CD4-positive, alpha-beta T cell (primary cell): ENCODE measurements at regions not wholly inside any gene's neighbourhood (a gene's known extent, or its start where the extent isn't known, plus 50 kb on each side); places are given as distances from the start of the nearest gene placed in this dataset.
A peak's percentile ranks its signal among the peaks of the same experiment; 100 is the strongest.

Experiments
- ATAC-seq: fragments of 200-7000 bp; cut with Tn5 transposase; one replicate; pipeline ENCODE4 v1.10.0; 2022; ENCODE audit warnings: mild to moderate bottlenecking; ENCODE audit not compliant: poor library complexity
- CTCF ChIA-PET: fragments of 350-600 bp; sonication (Branson Sonifier 250); formaldehyde crosslinking; loops from one replicate; lab custom pipeline; 2021; ENCODE audit warnings: antibody characterized with exemption, inconsistent platforms; lab: Charles Lee
- POLR2A ChIA-PET: fragments of 350-600 bp; sonication (Branson Sonifier 250); formaldehyde crosslinking; loops from one replicate; lab custom pipeline; 2021; ENCODE audit warnings: antibody characterized with exemption, inconsistent platforms; lab: Charles Lee
- DNase-seq, 14 experiments: peaks; one replicate each; pipeline ENCODE4 v3.0.0-alpha.2; 2013 to 2020; ENCODE audit warnings: mixed read lengths in 2 of 14
- H3K27ac ChIP-seq, 2 donors: one replicate each; pipeline versions ENCODE4 v1.5.1 to v1.7.0; 2013; ENCODE audit warnings: low read length in 2 of 2, low read depth in 1 of 2, mild to moderate bottlenecking in 1 of 2
- H3K27me3 ChIP-seq, 2 experiments: 1 replicate in 1 of 2; 2 replicates in 1 of 2; pipeline versions ENCODE4 v1.6.1 to v1.7.0; 2013; ENCODE audit warnings: low read length in 2 of 2, control low read depth in 1 of 2, mild to moderate bottlenecking in 1 of 2, moderate library complexity in 1 of 2; ENCODE audit not compliant: insufficient read depth in 2 of 2, control insufficient read depth in 1 of 2
- H3K36me3 ChIP-seq: one replicate; pipeline ENCODE4 v1.6.1; 2013; ENCODE audit warnings: low read length, control low read depth; ENCODE audit not compliant: insufficient read depth
- H3K4me1 ChIP-seq: one replicate; pipeline ENCODE4 v1.6.1; 2013; ENCODE audit warnings: low read length, control low read depth; ENCODE audit not compliant: insufficient read depth
- H3K4me3 ChIP-seq: one replicate; pipeline ENCODE4 v1.5.1; 2013; ENCODE audit warnings: mild to moderate bottlenecking, low read length, moderate library complexity
- H3K9me3 ChIP-seq, 2 experiments: 1 replicate in 1 of 2; 2 replicates in 1 of 2; pipeline versions ENCODE4 v1.6.1 to v1.7.0; 2013; ENCODE audit warnings: low read length in 2 of 2, mild to moderate bottlenecking in 2 of 2, control low read depth in 1 of 2, moderate library complexity in 1 of 2; ENCODE audit not compliant: control insufficient read depth in 1 of 2, insufficient read depth in 1 of 2
- H3K27ac Mint-ChIP-seq: one replicate; pipeline ENCODE4 v1.8.0; 2020; ENCODE audit warnings: mixed read lengths
- H3K27me3 Mint-ChIP-seq: one replicate; pipeline ENCODE4 v1.8.0; 2021; ENCODE audit warnings: mixed read lengths
- H3K36me3 Mint-ChIP-seq: one replicate; pipeline ENCODE4 v1.8.0; 2021; ENCODE audit warnings: low read depth, mixed read lengths
- H3K4me1 Mint-ChIP-seq: one replicate; pipeline ENCODE4 v1.8.0; 2021; ENCODE audit warnings: low read depth, mixed read lengths
- H3K4me3 Mint-ChIP-seq: one replicate; pipeline ENCODE4 v1.8.0; 2020; ENCODE audit warnings: mild to moderate bottlenecking, mixed read lengths
- H3K9me3 Mint-ChIP-seq: one replicate; pipeline ENCODE4 v1.8.0; 2020; ENCODE audit warnings: mixed read lengths
- intact Hi-C, 2 experiments: fragments of 100-400 bp; cut with DNase I in 1 of 2; cut with micrococcal nuclease in 1 of 2; formaldehyde crosslinking; loops; one replicate each; pipeline versions ENCODE4 v1.15.1 to v1.9.0; 2023 to 2025; cut with DNase I, micrococcal nuclease
- TF ChIP-seq, protein P1 (sequence below): fragments of 200-600 bp; IDR thresholded peaks from one replicate; pipeline ENCODE4 v1.8.0; 2022; ENCODE audit warnings: antibody characterized with exemption, mild to moderate bottlenecking

DNA sequence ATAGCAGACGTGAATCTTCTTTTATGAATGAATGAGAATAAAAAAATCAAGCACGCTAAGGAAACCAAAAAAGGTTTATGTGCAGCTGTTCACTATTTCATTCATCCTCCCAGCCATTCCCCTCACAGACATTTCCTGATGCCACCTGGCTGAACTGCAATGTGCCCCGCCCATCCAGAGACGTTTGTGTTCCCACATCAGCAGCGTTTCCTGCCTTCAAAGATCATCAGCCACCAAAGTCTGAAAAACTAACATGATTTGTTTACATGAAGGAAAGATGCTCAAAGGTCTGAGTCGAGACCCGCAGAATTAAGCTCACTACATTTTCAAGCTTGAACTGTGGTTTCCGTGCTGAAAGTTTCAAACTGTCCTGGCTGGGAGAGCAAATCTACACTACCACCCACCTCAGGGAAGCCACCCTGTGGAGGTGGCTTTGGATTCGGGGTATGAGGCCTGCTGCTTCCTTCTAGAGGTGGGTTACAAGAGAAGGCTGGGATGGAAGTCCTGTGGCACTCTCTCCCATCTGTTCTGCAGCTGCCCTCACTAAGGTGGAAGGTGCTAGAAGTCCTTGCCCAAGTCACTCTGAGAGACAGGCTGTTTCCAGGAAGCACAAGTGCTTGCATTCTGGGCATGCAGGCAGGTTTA lies 201.3 kb upstream of the OSR1 start:
- ChIA-PET CTCF (no interaction called here), POLR2A (no interaction called here)
- intact Hi-C loops, result no loop called here
- Histone ChIP-seq H3K36me3 (no peaks in the 10 kb centered on the region), H3K9me3 (no peaks in the 10 kb centered on the region), H3K4me1 (no peaks in the 10 kb centered on the region), H3K27me3 (peaks cover 0 to 5% of the 10 kb centered on the region in 2 experiments), H3K4me3 (no peak overlapping the region), H3K27ac (no peak overlapping the region)
- TF ChIP-seq, protein P1, sequence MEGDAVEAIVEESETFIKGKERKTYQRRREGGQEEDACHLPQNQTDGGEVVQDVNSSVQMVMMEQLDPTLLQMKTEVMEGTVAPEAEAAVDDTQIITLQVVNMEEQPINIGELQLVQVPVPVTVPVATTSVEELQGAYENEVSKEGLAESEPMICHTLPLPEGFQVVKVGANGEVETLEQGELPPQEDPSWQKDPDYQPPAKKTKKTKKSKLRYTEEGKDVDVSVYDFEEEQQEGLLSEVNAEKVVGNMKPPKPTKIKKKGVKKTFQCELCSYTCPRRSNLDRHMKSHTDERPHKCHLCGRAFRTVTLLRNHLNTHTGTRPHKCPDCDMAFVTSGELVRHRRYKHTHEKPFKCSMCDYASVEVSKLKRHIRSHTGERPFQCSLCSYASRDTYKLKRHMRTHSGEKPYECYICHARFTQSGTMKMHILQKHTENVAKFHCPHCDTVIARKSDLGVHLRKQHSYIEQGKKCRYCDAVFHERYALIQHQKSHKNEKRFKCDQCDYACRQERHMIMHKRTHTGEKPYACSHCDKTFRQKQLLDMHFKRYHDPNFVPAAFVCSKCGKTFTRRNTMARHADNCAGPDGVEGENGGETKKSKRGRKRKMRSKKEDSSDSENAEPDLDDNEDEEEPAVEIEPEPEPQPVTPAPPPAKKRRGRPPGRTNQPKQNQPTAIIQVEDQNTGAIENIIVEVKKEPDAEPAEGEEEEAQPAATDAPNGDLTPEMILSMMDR, result no peak
- Mint-ChIP-seq H3K4me3 (no peak overlapping the region), H3K36me3 (no peaks in the 10 kb centered on the region), H3K9me3 (no peaks in the 10 kb centered on the region), H3K4me1 (peaks cover 15% of the 10 kb centered on the region), H3K27me3 (peaks cover 38% of the 10 kb centered on the region), H3K27ac (no peak overlapping the region)
- ATAC-seq (peak; percentile 57), DNase-seq (peak in 6 of 14 experiments; percentile 3 to 34 (median 9))

DNA sequence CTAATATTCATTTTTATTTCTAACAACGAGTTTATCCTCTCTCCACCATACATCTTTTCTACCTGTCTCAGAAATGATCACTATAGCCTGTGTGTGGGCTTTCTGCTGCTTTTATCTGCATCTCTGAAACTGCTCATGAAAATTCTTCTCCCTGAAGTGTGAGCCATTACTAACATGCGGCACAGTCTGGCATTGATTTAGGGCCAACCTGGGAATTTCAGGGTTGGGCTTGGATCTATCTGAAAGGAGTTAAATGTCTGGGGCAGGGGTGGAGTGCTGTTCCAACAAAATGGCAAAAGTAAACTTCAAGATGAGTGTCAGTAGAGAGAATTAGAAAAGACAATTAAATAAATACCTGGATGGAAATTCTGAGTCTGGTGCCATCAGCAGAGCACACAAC lies 198.2 kb upstream of the OSR1 start:
- TF ChIP-seq, protein P1, result no peak
- DNase-seq (no peak), ATAC-seq (no peak)
- H3K27ac ChIP-seq, result no peak overlapping the region
- no peaks in the 10 kb centered on the region for H3K4me1 ChIP-seq
- H3K27me3 ChIP-seq, result peaks cover 0 to 5% of the 10 kb centered on the region in 2 experiments
- ChIA-PET CTCF (no interaction called here), POLR2A (no interaction called here)
- Mint-ChIP-seq H3K27ac (no peak overlapping the region), H3K4me1 (peaks cover 15% of the 10 kb centered on the region), H3K36me3 (no peaks in the 10 kb centered on the region), H3K9me3 (no peaks in the 10 kb centered on the region), H3K27me3 (peaks cover 31% of the 10 kb centered on the region), H3K4me3 (no peak overlapping the region)
- no peak overlapping the region for H3K4me3 ChIP-seq
- intact Hi-C loops, result no loop called here
- H3K36me3 ChIP-seq, result no peaks in the 10 kb centered on the region
- H3K9me3 ChIP-seq, result no peaks in the 10 kb centered on the region

DNA sequence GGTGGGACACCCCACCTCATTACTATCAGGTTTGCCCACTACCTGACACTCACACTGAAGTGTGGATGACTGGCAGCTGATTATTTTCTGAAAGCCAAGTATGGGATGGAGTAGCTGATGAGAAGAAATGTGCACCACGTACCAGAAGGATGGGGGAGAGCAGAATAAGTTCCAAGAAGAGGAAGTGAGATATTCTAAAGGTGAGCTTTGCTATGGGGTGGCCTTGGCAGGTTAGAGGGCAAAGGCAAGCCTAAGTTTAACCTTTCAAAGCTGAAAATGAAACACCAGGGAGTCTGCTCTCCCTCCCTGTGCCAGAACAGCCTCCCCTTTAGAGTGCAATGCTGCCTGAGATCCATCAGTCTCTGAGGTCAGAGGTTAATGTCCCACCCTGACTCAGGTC lies 196.1 kb upstream of the OSR1 start:
- CTCF ChIA-PET, result no interaction called here
- Histone ChIP-seq H3K27me3 (no peaks in the 10 kb centered on the region), H3K27ac (no peak overlapping the region), H3K36me3 (no peaks in the 10 kb centered on the region), H3K4me3 (no peak overlapping the region), H3K9me3 (no peaks in the 10 kb centered on the region), H3K4me1 (no peaks in the 10 kb centered on the region)
- POLR2A ChIA-PET, result no interaction called here
- intact Hi-C loops, result no loop called here
- no peaks in the 10 kb centered on the region for H3K36me3 Mint-ChIP-seq
- no peak overlapping the region for H3K4me3 Mint-ChIP-seq
- H3K27me3 Mint-ChIP-seq, result peaks cover 29% of the 10 kb centered on the region
- no peak for ATAC-seq
- H3K4me1 Mint-ChIP-seq, result peaks cover 7% of the 10 kb centered on the region
- no peak for DNase-seq
- no peak overlapping the region for H3K27ac Mint-ChIP-seq
- TF ChIP-seq, protein P1, result no peak
- no peaks in the 10 kb centered on the region for H3K9me3 Mint-ChIP-seq
